GM19328 (cell line): ENCODE measurements at regions not wholly inside any gene's neighbourhood (a gene's known extent, or its start where the extent isn't known, plus 50 kb on each side); places are given as distances from the start of the nearest gene placed in this dataset.
"Not testable (repeated sequence)": the region's sequence is repeated elsewhere in the genome, so short reads cannot be mapped to it uniquely, and the experiment has no call there.

ENCODE experiments used
- ATAC-seq: cut with Tn5 transposase; IDR thresholded peaks from one replicate; pipeline ENCODE4 v1.9.1; 2021; ENCODE audit warnings: mild to moderate bottlenecking, moderate library complexity; ENCODE audit not compliant: unreplicated experiment

GRCh38 chr17:45585794-45586650 is 95.5 kb upstream of the PLEKHM1 start:
- ATAC-seq, result not testable (repeated sequence)

- ATAC-seq, result not testable (repeated sequence)
Measured at GRCh38 chr17:45586651-45586934, 96.1 kb upstream of the PLEKHM1 start.

GRCh38 chr17:45592433-45592923 is 102.0 kb upstream of the PLEKHM1 start:
- ATAC-seq, result not testable (repeated sequence)

GRCh38 chr17:45596347-45596746 is 105.8 kb upstream of the PLEKHM1 start:
- not testable (repeated sequence) for ATAC-seq

GRCh38 chr17:45600052-45601012 is 109.8 kb upstream of the PLEKHM1 start:
- ATAC-seq, result not testable (repeated sequence)

GRCh38 chr17:45601013-45601412 is 110.5 kb upstream of the PLEKHM1 start:
- not testable (repeated sequence) for ATAC-seq

GRCh38 chr17:45601605-45602539 is 111.4 kb upstream of the PLEKHM1 start:
- not testable (repeated sequence) for ATAC-seq

- ATAC-seq, result not testable (repeated sequence)
Measured at GRCh38 chr17:45605751-45606150, 115.2 kb upstream of the PLEKHM1 start.

- peak; percentile 96 for ATAC-seq
Measured at GRCh38 chr17:45619984-45620405, 129.5 kb upstream of the PLEKHM1 start.

- ATAC-seq, result peak; percentile 31
Measured at GRCh38 chr17:45620468-45620867, 129.9 kb upstream of the PLEKHM1 start.

GRCh38 chr17:45621087-45621486 is 130.6 kb upstream of the PLEKHM1 start:
- ATAC-seq, result not testable (repeated sequence)

GRCh38 chr17:45622295-45622694 is 131.8 kb upstream of the PLEKHM1 start:
- ATAC-seq, result not testable (repeated sequence)

GRCh38 chr17:45628019-45628418 is 137.5 kb upstream of the PLEKHM1 start:
- no peak for ATAC-seq

- ATAC-seq, result no peak
Measured at GRCh38 chr17:45631941-45632340, 141.4 kb upstream of the PLEKHM1 start.

GRCh38 chr17:45639297-45639849 is 144.7 kb upstream of the CRHR1 start:
- no peak for ATAC-seq

- ATAC-seq, result no peak
Measured at GRCh38 chr17:45640141-45640850, 143.8 kb upstream of the CRHR1 start.

GRCh38 chr17:45641541-45641940 is 142.6 kb upstream of the CRHR1 start:
- ATAC-seq, result no peak

GRCh38 chr17:45643591-45643990 is 140.5 kb upstream of the CRHR1 start:
- ATAC-seq, result no peak

GRCh38 chr17:45644637-45645036 is 139.5 kb upstream of the CRHR1 start:
- not testable (repeated sequence) for ATAC-seq
